Activated T-cell treated with anti-CD3 and anti-CD28 coated beads, Interleukin-2, amount 50 U/mL, for 4 hours (primary cell): ENCODE measurements at regions not wholly inside any gene's neighbourhood (a gene's known extent, or its start where the extent isn't known, plus 50 kb on each side); places are given as distances from the start of the nearest gene placed in this dataset.

Experiments
- ATAC-seq, 2 donors: fragments of 200-7000 bp; cut with Tn5 transposase; one replicate each; pipeline ENCODE4 v1.10.0; 2021
- DNase-seq: peaks from one replicate; pipeline ENCODE4 v3.0.0-alpha.2; 2020
- H3K27me3 Mint-ChIP-seq: one replicate; pipeline ENCODE4 v1.8.0; 2021; ENCODE audit warnings: low read depth, mixed read lengths
- H3K36me3 Mint-ChIP-seq: one replicate; pipeline ENCODE4 v1.8.0; 2022; ENCODE audit warnings: mixed read lengths; ENCODE audit not compliant: insufficient read depth
- H3K4me1 Mint-ChIP-seq: one replicate; pipeline ENCODE4 v1.8.0; 2021; ENCODE audit warnings: low read depth, mixed read lengths
- H3K4me3 Mint-ChIP-seq: one replicate; pipeline ENCODE4 v1.8.0; 2021; ENCODE audit warnings: mild to moderate bottlenecking, moderate library complexity, mixed read lengths
- H3K9me3 Mint-ChIP-seq: one replicate; pipeline ENCODE4 v1.8.0; 2021; ENCODE audit warnings: mixed read lengths

DNA sequence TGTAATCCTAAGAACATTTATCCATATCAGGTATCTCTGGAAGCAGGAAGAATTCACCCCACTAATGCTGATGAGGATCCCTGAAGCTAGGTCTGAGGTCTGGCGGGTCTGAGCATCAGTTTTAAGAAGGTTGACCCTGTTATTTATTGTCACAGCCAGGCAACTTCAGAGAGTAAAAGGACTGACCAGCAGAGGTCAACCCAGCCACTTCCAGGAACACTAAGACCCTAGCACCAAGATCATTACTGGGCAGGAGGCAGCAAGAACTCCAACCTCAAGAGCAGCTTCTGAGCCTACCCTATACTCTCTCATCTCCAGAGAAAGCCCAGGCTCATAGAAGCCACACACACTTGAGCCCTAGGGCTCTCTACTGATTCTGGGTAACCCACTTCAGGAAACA, 901.4 kb downstream of the DCDC2C start:
- Mint-ChIP-seq H3K4me1 (no peaks in the 10 kb centered on the region), H3K36me3 (no peaks in the 10 kb centered on the region), H3K9me3 (peaks cover 9% of the 10 kb centered on the region), H3K4me3 (no peak overlapping the region), H3K27me3 (no peaks in the 10 kb centered on the region)
- DNase-seq (no peak), ATAC-seq (no peak)

DNA sequence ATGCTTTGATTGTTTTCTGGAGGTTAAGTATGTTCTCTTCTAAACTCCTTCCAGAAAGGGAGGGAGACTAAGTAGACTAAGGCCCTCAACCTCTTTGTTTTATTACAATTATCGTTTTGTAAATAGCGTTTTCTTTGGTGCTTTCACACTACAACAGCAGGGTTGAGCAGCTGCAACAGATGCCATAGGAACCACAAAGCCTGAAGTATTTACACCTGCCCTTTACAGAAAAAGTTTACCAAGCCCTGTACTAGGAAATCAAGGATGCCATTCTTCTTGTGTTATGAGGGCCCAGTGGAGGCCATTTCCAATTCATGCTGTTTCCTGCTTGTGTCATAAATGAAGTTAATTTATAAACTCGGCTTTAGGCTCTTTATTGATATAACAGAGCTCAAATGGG, 914.8 kb downstream of the DCDC2C start:
- Mint-ChIP-seq H3K4me3 (no peak overlapping the region), H3K9me3 (peaks cover 17% of the 10 kb centered on the region), H3K27me3 (no peaks in the 10 kb centered on the region), H3K4me1 (no peaks in the 10 kb centered on the region), H3K36me3 (no peaks in the 10 kb centered on the region)
- ATAC-seq = no peak
- DNase-seq = no peak

DNA sequence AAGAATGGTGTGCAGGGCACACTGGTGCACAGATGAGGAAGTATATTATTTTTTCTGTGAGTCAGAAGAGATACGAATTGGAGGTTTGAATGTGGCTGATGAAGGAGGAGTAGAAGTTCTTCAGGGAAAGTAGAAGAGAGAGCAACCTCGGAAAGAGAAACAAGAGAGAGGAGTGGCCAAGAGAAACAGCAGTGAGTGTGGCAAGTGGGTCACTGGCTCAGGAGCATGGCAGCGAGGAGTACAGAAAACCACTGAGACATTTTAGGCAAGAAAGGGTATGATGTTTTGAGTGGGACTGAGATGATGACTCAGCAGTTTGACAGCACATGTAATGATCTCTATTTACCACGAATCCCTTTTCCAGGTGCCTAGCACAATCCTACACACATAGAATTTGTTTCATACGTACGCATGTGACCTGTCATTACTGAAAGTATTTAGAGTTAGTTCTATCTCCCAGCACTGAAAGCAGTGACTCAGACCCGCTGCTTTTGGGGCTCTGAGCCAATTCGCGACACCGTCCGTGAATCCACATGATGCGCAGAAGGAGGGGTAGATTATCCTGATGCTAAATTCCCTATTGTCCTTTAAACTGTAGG, 915.4 kb downstream of the DCDC2C start:
- H3K27me3 Mint-ChIP-seq = no peaks in the 10 kb centered on the region
- no peaks in the 10 kb centered on the region for H3K4me1 Mint-ChIP-seq
- H3K36me3 Mint-ChIP-seq = no peaks in the 10 kb centered on the region
- ATAC-seq = no peak
- DNase-seq = no peak
- H3K9me3 Mint-ChIP-seq = peaks cover 20% of the 10 kb centered on the region
- H3K4me3 Mint-ChIP-seq = no peak overlapping the region

DNA sequence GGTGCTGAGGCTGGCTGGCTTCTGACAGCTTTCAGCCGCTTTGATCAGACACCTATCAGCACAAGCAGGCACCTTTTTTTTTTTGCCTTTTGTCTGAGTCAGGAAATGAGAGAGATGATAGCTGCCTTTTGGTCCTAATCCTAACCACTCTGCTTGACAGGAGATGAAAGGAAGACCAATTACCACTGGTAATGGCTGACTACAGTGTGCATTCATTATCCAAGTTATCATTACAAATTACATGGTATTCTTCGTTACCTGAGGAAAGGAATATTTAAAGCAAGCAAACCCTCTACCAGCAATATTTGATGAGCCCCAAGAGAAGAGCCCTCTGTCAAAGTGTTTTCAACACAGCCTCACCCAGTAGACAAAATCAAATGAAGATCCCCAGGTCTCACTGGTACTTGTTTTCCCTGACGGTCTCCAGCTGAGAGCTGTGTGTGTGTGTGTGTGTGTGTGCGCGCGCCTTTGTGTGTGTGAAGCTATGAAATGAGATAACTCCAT, 925.7 kb downstream of the DCDC2C start:
- Mint-ChIP-seq H3K4me1 (no peaks in the 10 kb centered on the region), H3K36me3 (no peaks in the 10 kb centered on the region), H3K4me3 (no peak overlapping the region), H3K27me3 (no peaks in the 10 kb centered on the region), H3K9me3 (no peaks in the 10 kb centered on the region)
- ATAC-seq (no peak), DNase-seq (no peak)

DNA sequence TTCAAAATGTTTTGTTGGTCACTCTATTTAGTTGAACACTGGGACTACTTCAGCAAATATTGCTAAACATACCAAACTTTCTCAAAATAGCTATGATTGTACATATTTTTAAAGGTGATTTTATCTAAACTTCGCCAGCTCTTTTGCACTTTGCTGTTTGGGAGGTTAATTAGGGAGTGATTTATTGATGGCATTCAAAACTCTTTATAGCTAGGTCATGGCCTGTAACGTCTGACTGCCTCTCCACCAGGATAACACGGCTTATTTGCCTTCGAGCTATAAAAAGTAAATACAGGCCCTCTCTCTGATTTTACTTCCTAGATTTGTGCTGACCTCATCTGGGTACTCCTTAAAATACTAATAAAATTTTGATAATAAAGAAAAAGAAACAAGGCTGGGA, 931.9 kb downstream of the DCDC2C start:
- H3K9me3 Mint-ChIP-seq = peaks cover 10% of the 10 kb centered on the region
- no peaks in the 10 kb centered on the region for H3K27me3 Mint-ChIP-seq
- no peaks in the 10 kb centered on the region for H3K36me3 Mint-ChIP-seq
- H3K4me3 Mint-ChIP-seq = no peak overlapping the region
- no peaks in the 10 kb centered on the region for H3K4me1 Mint-ChIP-seq
- ATAC-seq (no peak), DNase-seq (no peak)

DNA sequence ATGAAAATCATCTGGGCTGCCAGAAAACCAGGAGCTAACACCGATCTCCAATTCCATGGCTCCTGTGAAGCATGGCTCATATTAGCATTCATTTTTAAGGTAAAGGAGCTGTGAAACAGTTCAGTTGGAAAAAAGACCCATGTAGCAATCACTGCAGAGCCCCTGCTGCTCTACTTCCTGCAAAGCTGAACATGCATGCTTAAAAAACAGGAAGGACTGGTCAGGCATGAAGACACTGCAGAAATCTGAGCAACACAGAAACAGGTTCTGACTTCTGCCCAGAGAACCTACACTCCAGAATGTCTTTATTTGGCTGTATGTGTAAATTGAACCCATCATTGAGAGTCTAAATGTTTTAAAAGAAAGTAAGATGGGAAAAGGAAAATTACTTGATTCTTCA, 950.6 kb downstream of the DCDC2C start:
- Mint-ChIP-seq H3K4me1 (no peaks in the 10 kb centered on the region), H3K27me3 (no peaks in the 10 kb centered on the region), H3K9me3 (peaks cover 4% of the 10 kb centered on the region), H3K36me3 (no peaks in the 10 kb centered on the region), H3K4me3 (no peak overlapping the region)
- DNase-seq (no peak), ATAC-seq (no peak)

DNA sequence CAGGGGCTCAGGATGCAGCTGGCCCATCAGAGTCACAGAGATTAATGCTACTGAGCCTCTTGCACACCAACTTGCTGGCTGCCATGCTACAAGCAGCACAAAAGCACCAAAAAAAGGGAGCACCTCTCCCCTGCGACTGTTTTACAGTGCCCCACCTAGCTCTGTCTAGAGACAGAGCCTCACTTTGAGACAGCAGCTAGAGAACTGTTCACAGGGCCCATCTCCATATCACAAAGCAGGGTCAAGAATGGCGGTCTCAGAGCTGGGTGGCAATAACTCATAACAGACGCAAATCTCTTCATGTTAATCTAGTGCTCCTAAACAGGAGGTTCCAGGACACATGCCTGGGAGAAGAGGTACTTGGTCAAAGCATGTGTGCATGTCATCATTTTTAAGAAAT, 953.0 kb downstream of the DCDC2C start:
- Mint-ChIP-seq H3K9me3 (no peaks in the 10 kb centered on the region), H3K36me3 (no peaks in the 10 kb centered on the region), H3K4me3 (no peak overlapping the region), H3K27me3 (no peaks in the 10 kb centered on the region), H3K4me1 (no peaks in the 10 kb centered on the region)
- ATAC-seq = no peak
- no peak for DNase-seq

DNA sequence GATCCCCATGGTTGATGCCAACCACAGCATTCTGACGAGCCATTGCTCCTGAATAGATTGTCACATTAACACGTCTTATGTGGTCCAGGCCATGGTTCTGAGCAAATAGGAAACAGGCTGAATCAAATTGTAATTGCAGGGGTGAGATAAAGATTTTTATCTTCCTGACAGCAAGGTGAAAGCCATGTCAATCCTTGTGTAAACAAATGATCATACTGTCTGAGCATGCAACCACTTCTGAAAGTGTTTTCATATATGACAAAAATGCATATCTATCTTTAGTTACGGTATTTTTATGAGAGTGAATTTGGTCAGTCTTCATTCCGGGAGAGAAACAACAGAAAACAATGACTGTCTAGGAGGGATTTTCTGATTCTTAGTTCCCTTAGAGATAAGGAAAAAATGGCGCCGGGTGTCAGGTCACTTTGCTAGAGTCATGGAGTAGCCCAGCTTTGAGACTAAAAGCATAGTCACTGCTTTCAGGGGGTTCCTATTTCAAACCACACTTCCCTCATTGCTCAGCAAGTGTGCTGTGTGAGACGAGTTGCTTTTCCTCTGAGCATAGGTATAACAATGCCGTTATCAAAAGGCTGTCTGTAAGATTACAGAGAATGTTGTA, 958.9 kb downstream of the DCDC2C start:
- Mint-ChIP-seq H3K27me3 (no peaks in the 10 kb centered on the region), H3K4me3 (no peak overlapping the region), H3K36me3 (no peaks in the 10 kb centered on the region), H3K4me1 (no peaks in the 10 kb centered on the region), H3K9me3 (peaks cover 3% of the 10 kb centered on the region)
- no peak for DNase-seq
- ATAC-seq = no peak

DNA sequence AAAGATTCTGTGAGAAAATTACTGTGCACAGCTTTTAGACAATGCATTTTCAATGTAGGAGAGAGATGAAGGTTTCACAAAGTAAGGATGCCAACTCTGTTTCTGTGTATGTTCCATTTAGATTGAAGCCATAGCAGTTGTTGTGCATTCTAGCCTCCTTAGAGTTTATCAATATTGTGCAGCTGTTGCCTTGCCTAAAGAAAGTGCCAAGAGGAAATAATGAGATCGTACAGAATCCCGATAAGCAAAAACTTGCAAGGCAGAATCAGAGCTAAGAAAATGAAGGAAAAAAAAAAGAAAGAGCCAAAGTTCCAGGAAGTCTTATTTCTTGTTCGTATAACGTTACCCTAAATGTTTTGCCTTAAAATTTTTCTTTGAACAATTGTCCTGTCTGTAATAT, 965.0 kb downstream of the DCDC2C start:
- Mint-ChIP-seq H3K4me1 (peaks cover 8% of the 10 kb centered on the region), H3K4me3 (no peak overlapping the region), H3K27me3 (no peaks in the 10 kb centered on the region), H3K36me3 (no peaks in the 10 kb centered on the region), H3K9me3 (peaks cover 6% of the 10 kb centered on the region)
- ATAC-seq (no peak), DNase-seq (no peak)

DNA sequence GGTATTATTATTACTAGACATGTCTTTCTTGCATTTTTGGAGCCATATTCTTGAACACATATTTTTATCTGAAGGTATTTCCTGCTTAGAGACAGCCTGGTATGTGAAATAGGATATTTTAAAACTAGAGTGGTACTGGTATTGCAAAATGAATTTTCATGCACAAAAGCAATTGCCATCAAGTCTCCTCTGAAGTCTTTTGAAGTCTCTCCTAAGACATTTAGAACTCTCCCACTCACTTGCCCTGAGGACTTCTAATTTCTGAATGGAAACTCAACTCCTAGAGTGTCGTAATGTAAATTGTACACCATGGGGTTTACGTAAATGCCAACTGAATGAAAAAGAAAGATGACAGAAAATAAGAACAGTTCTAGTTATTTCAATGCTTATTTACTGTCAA, 967.0 kb downstream of the DCDC2C start:
- no peak for ATAC-seq
- H3K27me3 Mint-ChIP-seq = no peaks in the 10 kb centered on the region
- H3K4me1 Mint-ChIP-seq = peaks cover 10% of the 10 kb centered on the region
- no peak for DNase-seq
- no peaks in the 10 kb centered on the region for H3K36me3 Mint-ChIP-seq
- peaks cover 6% of the 10 kb centered on the region for H3K9me3 Mint-ChIP-seq
- no peak overlapping the region for H3K4me3 Mint-ChIP-seq

DNA sequence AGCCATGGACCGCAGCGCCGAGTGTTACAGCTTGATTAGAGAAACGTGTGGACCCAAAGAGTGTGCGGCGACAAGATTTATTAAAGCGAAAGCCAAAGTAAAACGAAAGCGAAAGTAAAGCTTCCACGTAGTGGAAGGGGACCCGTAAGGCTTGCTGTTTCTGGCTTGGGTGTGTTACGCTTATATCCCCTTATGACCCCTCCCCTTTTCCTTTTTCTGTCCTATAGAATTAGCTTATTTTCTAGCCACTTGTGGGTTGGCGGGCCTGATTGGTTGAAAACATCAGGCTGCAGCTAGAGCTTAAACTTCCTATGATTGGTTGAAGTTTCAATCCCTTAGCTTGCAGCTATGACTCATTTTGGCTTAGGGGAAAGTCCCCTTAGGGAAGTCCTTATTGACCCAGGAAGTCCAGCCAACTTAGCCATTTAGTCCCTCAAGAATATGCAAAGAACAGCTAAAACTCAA, 969.7 kb downstream of the DCDC2C start:
- H3K9me3 Mint-ChIP-seq = peaks cover 6% of the 10 kb centered on the region
- H3K4me1 Mint-ChIP-seq = peaks cover 10% of the 10 kb centered on the region
- no peak overlapping the region for H3K4me3 Mint-ChIP-seq
- H3K36me3 Mint-ChIP-seq = no peaks in the 10 kb centered on the region
- no peak for DNase-seq
- H3K27me3 Mint-ChIP-seq = no peaks in the 10 kb centered on the region
- ATAC-seq = no peak

DNA sequence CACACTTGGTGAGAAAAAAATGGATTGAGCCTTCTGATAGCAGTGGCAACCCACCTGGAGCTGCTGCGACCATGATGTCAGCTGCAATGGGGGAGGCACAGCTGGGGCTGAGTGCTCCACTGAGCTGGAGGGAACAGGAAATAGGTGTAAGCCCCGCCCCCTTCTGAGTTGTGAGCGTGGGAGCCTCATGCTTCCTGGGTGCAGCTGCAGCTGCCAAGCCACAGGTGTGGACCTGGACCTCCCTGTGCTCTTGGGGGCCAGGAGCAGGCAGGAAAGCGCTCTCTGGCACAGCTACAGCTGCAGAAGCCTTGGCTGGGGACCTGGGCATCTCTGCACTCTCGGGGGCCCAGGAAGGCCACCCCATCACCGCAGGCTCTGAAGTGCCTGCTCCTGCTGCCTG, 970.6 kb downstream of the DCDC2C start:
- Mint-ChIP-seq H3K27me3 (no peaks in the 10 kb centered on the region), H3K4me1 (peaks cover 10% of the 10 kb centered on the region), H3K36me3 (no peaks in the 10 kb centered on the region), H3K4me3 (no peak overlapping the region), H3K9me3 (peaks cover 6% of the 10 kb centered on the region)
- DNase-seq = no peak
- no peak for ATAC-seq

DNA sequence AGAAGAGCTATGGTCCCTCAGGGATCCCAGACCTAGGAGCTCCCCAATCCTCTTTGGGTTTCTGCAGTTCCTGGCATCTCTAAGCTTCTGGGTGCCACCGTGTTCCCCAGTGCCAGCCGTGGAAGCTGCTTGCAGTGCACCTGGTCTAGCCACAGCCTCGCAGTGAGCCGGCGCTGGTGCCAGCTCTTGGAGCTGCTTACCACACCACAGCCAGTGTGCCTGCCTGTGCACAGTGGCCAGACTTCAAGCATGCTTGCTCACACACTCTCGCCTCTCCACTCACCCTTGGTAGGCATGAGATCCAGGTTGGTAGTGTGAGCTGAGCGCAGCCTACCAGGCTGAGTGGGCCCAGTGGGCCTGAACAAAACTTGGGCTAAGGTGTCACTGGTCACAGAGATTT, 971.9 kb downstream of the DCDC2C start:
- no peak for ATAC-seq
- Mint-ChIP-seq H3K4me3 (no peak overlapping the region), H3K9me3 (peaks cover 6% of the 10 kb centered on the region), H3K4me1 (peaks cover 10% of the 10 kb centered on the region), H3K36me3 (no peaks in the 10 kb centered on the region), H3K27me3 (no peaks in the 10 kb centered on the region)
- DNase-seq = no peak

DNA sequence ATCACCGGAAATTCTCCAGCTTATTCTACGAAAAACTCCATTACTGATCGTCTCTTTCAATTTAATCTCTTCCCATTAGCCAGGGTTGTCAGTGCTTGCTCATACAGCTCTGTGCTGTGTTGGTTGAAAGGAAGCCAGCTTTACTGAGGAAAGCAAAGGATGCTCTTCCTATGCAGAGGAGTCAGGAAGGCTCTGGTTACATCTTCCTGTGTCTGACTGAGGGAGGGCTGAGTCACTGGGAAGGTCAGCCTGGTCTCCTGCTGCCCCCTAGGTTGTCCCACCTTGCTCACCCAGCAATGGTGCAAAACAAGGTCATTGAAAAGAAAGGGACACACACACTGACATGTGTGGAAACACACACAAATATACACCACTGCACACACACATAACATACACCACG, 975.6 kb downstream of the DCDC2C start:
- Mint-ChIP-seq H3K4me1 (peaks cover under 1% of the 10 kb centered on the region), H3K9me3 (no peaks in the 10 kb centered on the region), H3K36me3 (no peaks in the 10 kb centered on the region), H3K4me3 (no peak overlapping the region), H3K27me3 (no peaks in the 10 kb centered on the region)
- ATAC-seq (no peak), DNase-seq (no peak)

DNA sequence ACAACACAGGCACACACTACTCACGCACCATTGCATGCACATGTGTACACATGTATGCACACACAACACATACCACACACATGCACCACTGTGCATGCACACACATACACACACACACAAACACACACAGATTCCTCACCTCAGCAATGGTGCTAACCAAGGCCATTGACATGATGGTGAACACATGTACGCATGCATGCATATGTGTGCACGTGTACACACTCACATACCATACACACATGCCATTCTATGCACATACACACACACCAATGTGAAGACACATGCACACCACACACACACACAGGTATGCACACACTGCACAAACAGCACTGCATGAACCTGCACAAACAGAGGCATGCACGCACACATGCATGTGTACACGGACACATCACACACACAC, 976.0 kb downstream of the DCDC2C start:
- no peak for ATAC-seq
- Mint-ChIP-seq H3K36me3 (no peaks in the 10 kb centered on the region), H3K27me3 (no peaks in the 10 kb centered on the region), H3K4me3 (no peak overlapping the region), H3K4me1 (no peaks in the 10 kb centered on the region), H3K9me3 (peaks cover 2% of the 10 kb centered on the region)
- no peak for DNase-seq
